GM19351 (cell line): ENCODE measurements at regions not wholly inside any gene's neighbourhood (a gene's known extent, or its start where the extent isn't known, plus 50 kb on each side); places are given as distances from the start of the nearest gene placed in this dataset.
"Not testable (repeated sequence)": the region's sequence is repeated elsewhere in the genome, so short reads cannot be mapped to it uniquely, and the experiment has no call there.

Experiments
- ATAC-seq: cut with Tn5 transposase; IDR thresholded peaks from one replicate; pipeline ENCODE4 v1.9.1; 2021; ENCODE audit warnings: mild to moderate bottlenecking, moderate library complexity; ENCODE audit not compliant: unreplicated experiment

- ATAC-seq: no peak
Observed at GRCh38 chr5:75951716-75952115, 131.5 kb upstream of the SV2C start.

- no peak for ATAC-seq
Observed at GRCh38 chr5:75951158-75951557, 132.0 kb upstream of the SV2C start.

- ATAC-seq: no peak
Observed at GRCh38 chr5:75948438-75948837, 134.7 kb upstream of the SV2C start.

- no peak for ATAC-seq
Observed at GRCh38 chr5:75940418-75940817, 142.8 kb upstream of the SV2C start.

GRCh38 chr5:75935572-75935971 lies 147.6 kb upstream of the SV2C start:
- ATAC-seq: no peak

- no peak for ATAC-seq
Observed at GRCh38 chr5:75933489-75933888, 149.7 kb upstream of the SV2C start.

GRCh38 chr5:75931175-75931574 lies 152.0 kb upstream of the SV2C start:
- ATAC-seq: no peak

- ATAC-seq: no peak
Observed at GRCh38 chr5:75928992-75929391, 154.2 kb upstream of the SV2C start.

GRCh38 chr5:75922480-75922879 lies 160.7 kb upstream of the SV2C start:
- ATAC-seq: no peak

GRCh38 chr5:75921011-75921410 lies 162.2 kb upstream of the SV2C start:
- ATAC-seq: no peak

- no peak for ATAC-seq
Observed at GRCh38 chr5:75916144-75916543, 167.0 kb upstream of the SV2C start.

GRCh38 chr5:75909223-75909622 lies 174.0 kb upstream of the SV2C start:
- no peak for ATAC-seq

- ATAC-seq: no peak
Observed at GRCh38 chr5:75907651-75908050, 175.5 kb upstream of the SV2C start.

GRCh38 chr5:75894482-75894881 lies 177.2 kb upstream of the POC5 start:
- no peak for ATAC-seq

GRCh38 chr5:75891736-75892135 lies 174.5 kb upstream of the POC5 start:
- ATAC-seq: no peak

GRCh38 chr5:75891020-75891419 lies 173.8 kb upstream of the POC5 start:
- ATAC-seq: no peak

GRCh38 chr5:75890546-75890945 lies 173.3 kb upstream of the POC5 start:
- no peak for ATAC-seq

- no peak for ATAC-seq
Observed at GRCh38 chr5:75886706-75887105, 169.5 kb upstream of the POC5 start.

- ATAC-seq: no peak
Observed at GRCh38 chr5:75885849-75886596, 168.8 kb upstream of the POC5 start.

- ATAC-seq: no peak
Observed at GRCh38 chr5:75885321-75885720, 168.1 kb upstream of the POC5 start.

GRCh38 chr5:75869891-75870290 lies 152.7 kb upstream of the POC5 start:
- no peak for ATAC-seq

GRCh38 chr5:75862872-75863271 lies 145.6 kb upstream of the POC5 start:
- ATAC-seq: no peak

GRCh38 chr5:75859621-75860020 lies 142.4 kb upstream of the POC5 start:
- ATAC-seq: not testable (repeated sequence)
